GM18870 (cell line): ENCODE measurements at regions not wholly inside any gene's neighbourhood (a gene's known extent, or its start where the extent isn't known, plus 50 kb on each side); places are given as distances from the start of the nearest gene placed in this dataset.

ENCODE experiments used
- ATAC-seq: cut with Tn5 transposase; IDR thresholded peaks from one replicate; pipeline ENCODE4 v1.9.1; 2021; ENCODE audit warnings: moderate library complexity; ENCODE audit not compliant: unreplicated experiment

- no peak for ATAC-seq
Observed at GRCh38 chr2:116645155-116645554, 1169.3 kb upstream of the DDX18 start.

GRCh38 chr2:116668691-116669090 is 1145.8 kb upstream of the DDX18 start:
- ATAC-seq, result no peak

GRCh38 chr2:116669782-116670181 is 1144.7 kb upstream of the DDX18 start:
- ATAC-seq, result no peak

- no peak for ATAC-seq
Observed at GRCh38 chr2:116674188-116674587, 1140.3 kb upstream of the DDX18 start.

- ATAC-seq, result no peak
Observed at GRCh38 chr2:116676776-116677175, 1137.7 kb upstream of the DDX18 start.

- ATAC-seq, result no peak
Observed at GRCh38 chr2:116680256-116680936, 1134.1 kb upstream of the DDX18 start.

GRCh38 chr2:116687371-116687770 is 1127.1 kb upstream of the DDX18 start:
- ATAC-seq, result no peak

GRCh38 chr2:116692988-116693387 is 1121.5 kb upstream of the DDX18 start:
- no peak for ATAC-seq

GRCh38 chr2:116696223-116696622 is 1118.3 kb upstream of the DDX18 start:
- ATAC-seq, result no peak

- ATAC-seq, result no peak
Observed at GRCh38 chr2:116696903-116697302, 1117.6 kb upstream of the DDX18 start.

- no peak for ATAC-seq
Observed at GRCh38 chr2:116706396-116706795, 1108.1 kb upstream of the DDX18 start.

- ATAC-seq, result no peak
Observed at GRCh38 chr2:116716038-116716437, 1098.5 kb upstream of the DDX18 start.

- ATAC-seq, result no peak
Observed at GRCh38 chr2:116716444-116716843, 1098.0 kb upstream of the DDX18 start.

GRCh38 chr2:116717832-116718231 is 1096.7 kb upstream of the DDX18 start:
- no peak for ATAC-seq

GRCh38 chr2:116718451-116718850 is 1096.0 kb upstream of the DDX18 start:
- no peak for ATAC-seq

- ATAC-seq, result no peak
Observed at GRCh38 chr2:116719836-116720235, 1094.7 kb upstream of the DDX18 start.

- ATAC-seq, result no peak
Observed at GRCh38 chr2:116724550-116724949, 1089.9 kb upstream of the DDX18 start.

GRCh38 chr2:116732322-116732721 is 1082.2 kb upstream of the DDX18 start:
- no peak for ATAC-seq

GRCh38 chr2:116733699-116734098 is 1080.8 kb upstream of the DDX18 start:
- ATAC-seq, result no peak

GRCh38 chr2:116737951-116738350 is 1076.5 kb upstream of the DDX18 start:
- ATAC-seq, result no peak

- no peak for ATAC-seq
Observed at GRCh38 chr2:116747103-116747502, 1067.4 kb upstream of the DDX18 start.

GRCh38 chr2:116749994-116750393 is 1064.5 kb upstream of the DDX18 start:
- no peak for ATAC-seq

GRCh38 chr2:116754381-116755101 is 1060.0 kb upstream of the DDX18 start:
- ATAC-seq, result no peak
